ENCODE measurements at regions not wholly inside any gene's neighbourhood (a gene's known extent, or its start where the extent isn't known, plus 50 kb on each side); places are given as distances from the start of the nearest gene placed in this dataset.

- TF ChIP-seq CTCF (IDR thresholded peaks at IDR 0.05; ENCODE audit: low read depth, low read length) (no peak), EZH2phosphoT487 (IDR thresholded peaks at IDR 0.05; ENCODE audit: low read depth) (no peak)
Observed at GRCh38 chr17:77602883-77603640, 355.4 kb upstream of the TNRC6C start.

Measured in OCI-LY3 (cell line).